ENCODE measurements at regions not wholly inside any gene's neighbourhood (a gene's known extent, or its start where the extent isn't known, plus 50 kb on each side); places are given as distances from the start of the nearest gene placed in this dataset.
"Not testable (repeated sequence)": the region's sequence is repeated elsewhere in the genome, so short reads cannot be mapped to it uniquely, and the experiment has no call there.

DNA sequence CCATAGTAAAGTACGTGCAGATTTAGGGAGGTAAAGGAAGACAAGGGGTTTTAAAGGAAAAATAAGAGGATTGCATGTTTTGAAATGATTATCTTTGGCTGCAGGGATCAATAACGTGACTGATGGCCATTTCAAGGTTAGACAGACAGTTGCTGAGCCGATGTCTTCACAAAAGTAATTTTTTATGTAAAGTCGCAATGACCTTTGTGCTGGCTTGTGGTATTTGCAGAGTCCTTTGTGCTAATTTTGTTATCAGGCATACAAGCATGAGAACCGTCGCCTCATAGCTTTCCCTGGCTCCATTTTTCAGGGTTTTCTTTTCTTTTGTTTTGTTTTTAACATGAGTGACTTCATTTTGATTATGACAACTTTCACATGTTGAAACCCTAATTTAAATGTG, 605.7 kb upstream of the GJE1 start:
- in situ Hi-C loops (cut with MboI; ENCODE audit: low pct_unique_long_range_greater_than_20kb, low sequenced_read_pairs, unreplicated experiment), result no loop called here
- TF ChIP-seq, protein P1, sequence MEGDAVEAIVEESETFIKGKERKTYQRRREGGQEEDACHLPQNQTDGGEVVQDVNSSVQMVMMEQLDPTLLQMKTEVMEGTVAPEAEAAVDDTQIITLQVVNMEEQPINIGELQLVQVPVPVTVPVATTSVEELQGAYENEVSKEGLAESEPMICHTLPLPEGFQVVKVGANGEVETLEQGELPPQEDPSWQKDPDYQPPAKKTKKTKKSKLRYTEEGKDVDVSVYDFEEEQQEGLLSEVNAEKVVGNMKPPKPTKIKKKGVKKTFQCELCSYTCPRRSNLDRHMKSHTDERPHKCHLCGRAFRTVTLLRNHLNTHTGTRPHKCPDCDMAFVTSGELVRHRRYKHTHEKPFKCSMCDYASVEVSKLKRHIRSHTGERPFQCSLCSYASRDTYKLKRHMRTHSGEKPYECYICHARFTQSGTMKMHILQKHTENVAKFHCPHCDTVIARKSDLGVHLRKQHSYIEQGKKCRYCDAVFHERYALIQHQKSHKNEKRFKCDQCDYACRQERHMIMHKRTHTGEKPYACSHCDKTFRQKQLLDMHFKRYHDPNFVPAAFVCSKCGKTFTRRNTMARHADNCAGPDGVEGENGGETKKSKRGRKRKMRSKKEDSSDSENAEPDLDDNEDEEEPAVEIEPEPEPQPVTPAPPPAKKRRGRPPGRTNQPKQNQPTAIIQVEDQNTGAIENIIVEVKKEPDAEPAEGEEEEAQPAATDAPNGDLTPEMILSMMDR (IDR thresholded peaks at IDR 0.05; ENCODE audit: extremely low read depth, insufficient read depth, missing control alignments), result no peak
- DNase-seq (ENCODE audit: low spot score), result no peak

GRCh38 chr6:141521440-141521839, 611.3 kb upstream of the GJE1 start:
- no peak for DNase-seq (ENCODE audit: low spot score)
- in situ Hi-C loops (cut with MboI; ENCODE audit: low pct_unique_long_range_greater_than_20kb, low sequenced_read_pairs, unreplicated experiment), result no loop called here

DNA sequence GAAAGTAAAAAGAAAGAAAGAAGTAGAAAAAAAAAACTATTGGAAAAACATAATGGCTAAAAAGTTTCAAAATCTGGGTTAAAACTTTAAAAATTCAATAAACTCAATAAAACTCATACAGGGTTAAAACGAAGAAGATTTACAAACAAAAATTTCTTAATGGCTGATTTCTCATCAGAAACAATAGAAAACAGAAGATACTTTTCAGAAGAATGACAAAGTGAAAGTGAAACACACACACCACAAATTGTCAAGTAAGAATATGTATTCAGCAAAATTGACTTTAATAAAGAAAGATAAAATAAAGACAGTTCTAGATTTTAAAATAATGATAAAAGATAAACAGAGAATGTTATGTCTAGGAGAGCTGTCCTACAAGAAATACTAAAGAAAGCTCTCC, 618.9 kb upstream of the GJE1 start:
- TF ChIP-seq, protein P1 (IDR thresholded peaks at IDR 0.05; ENCODE audit: extremely low read depth, insufficient read depth, missing control alignments), result no peak
- no peak for DNase-seq (ENCODE audit: low spot score)
- in situ Hi-C loops (cut with MboI; ENCODE audit: low pct_unique_long_range_greater_than_20kb, low sequenced_read_pairs, unreplicated experiment), result no loop called here

More at GRCh38 chr6:141521440-141521839, 611.3 kb upstream of the GJE1 start:
- TF ChIP-seq, protein P1 (IDR thresholded peaks at IDR 0.05; ENCODE audit: extremely low read depth, insufficient read depth, missing control alignments), result no peak

- in situ Hi-C loops (cut with MboI; ENCODE audit: low pct_unique_long_range_greater_than_20kb, low sequenced_read_pairs, unreplicated experiment), result no loop called here
- TF ChIP-seq, protein P1 (IDR thresholded peaks at IDR 0.05; ENCODE audit: extremely low read depth, insufficient read depth, missing control alignments), result no peak
- DNase-seq (ENCODE audit: low spot score), result no peak
Measured at GRCh38 chr6:141510803-141511202, 621.9 kb upstream of the GJE1 start.

- in situ Hi-C loops (cut with MboI; ENCODE audit: low pct_unique_long_range_greater_than_20kb, low sequenced_read_pairs, unreplicated experiment), result not testable (repeated sequence)
Measured at GRCh38 chr6:141506062-141506461, 626.7 kb upstream of the GJE1 start.

DNA sequence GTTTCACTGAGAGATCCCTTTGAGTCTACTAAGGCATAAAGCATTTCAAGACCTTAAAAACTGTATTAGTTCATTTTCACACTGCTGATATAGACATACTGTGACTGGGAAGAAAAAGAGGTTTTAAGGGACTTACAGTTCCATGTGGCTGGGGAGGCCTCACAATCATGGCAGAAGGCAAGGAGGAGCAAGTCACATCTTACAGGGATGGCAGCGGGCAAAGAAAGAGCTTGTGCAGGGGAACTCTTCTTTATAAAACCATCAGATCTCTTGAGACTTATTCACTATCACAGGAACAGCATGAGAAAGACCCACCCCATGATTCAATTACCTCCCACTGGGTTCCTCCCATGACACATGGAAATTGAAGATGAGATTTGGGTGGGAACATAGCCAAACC, 628.4 kb upstream of the GJE1 start:
- DNase-seq (ENCODE audit: low spot score); in situ Hi-C loops (cut with MboI; ENCODE audit: low pct_unique_long_range_greater_than_20kb, low sequenced_read_pairs, unreplicated experiment): not testable (repeated sequence)

More at GRCh38 chr6:141506062-141506461, 626.7 kb upstream of the GJE1 start:
- not testable (repeated sequence) for DNase-seq (ENCODE audit: low spot score)

DNA sequence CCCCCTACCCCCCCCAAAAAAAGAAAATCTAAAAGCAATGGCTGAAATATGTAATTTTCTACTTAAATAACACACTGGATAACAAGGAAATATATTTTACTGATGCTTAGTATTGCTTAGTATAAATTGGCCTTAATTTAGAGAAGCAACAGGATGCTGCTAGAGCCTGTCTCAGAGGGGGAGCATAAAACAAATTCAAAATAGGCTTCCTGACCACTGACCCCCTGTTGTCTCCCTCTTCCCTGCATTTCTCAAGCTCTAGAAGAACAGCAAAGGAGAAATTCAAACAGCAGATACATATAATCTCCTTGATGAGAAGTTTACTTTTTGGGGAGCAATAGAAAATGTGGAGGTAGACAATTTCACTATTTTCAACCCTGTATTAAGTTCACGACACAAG, 631.1 kb upstream of the GJE1 start:
- no peak for DNase-seq (ENCODE audit: low spot score)
- in situ Hi-C loops (cut with MboI; ENCODE audit: low pct_unique_long_range_greater_than_20kb, low sequenced_read_pairs, unreplicated experiment), result no loop called here
- TF ChIP-seq, protein P1 (IDR thresholded peaks at IDR 0.05; ENCODE audit: extremely low read depth, insufficient read depth, missing control alignments), result no peak

- in situ Hi-C loops (cut with MboI; ENCODE audit: low pct_unique_long_range_greater_than_20kb, low sequenced_read_pairs, unreplicated experiment), result no loop called here
- TF ChIP-seq, protein P1 (IDR thresholded peaks at IDR 0.05; ENCODE audit: extremely low read depth, insufficient read depth, missing control alignments), result no peak
- DNase-seq (ENCODE audit: low spot score), result no peak
Measured at GRCh38 chr6:141498977-141499376, 633.7 kb upstream of the GJE1 start.
